GM18909 (cell line): ENCODE measurements at regions not wholly inside any gene's neighbourhood (a gene's known extent, or its start where the extent isn't known, plus 50 kb on each side); places are given as distances from the start of the nearest gene placed in this dataset.
"Not testable (repeated sequence)": the region's sequence is repeated elsewhere in the genome, so short reads cannot be mapped to it uniquely, and the experiment has no call there.

ENCODE experiments used
- ATAC-seq: cut with Tn5 transposase; IDR thresholded peaks from one replicate; pipeline ENCODE4 v1.9.1; 2021; ENCODE audit warnings: mild to moderate bottlenecking; ENCODE audit not compliant: unreplicated experiment, poor library complexity

- no peak for ATAC-seq
Observed at GRCh38 chr4:34953145-34953799, 1291.0 kb downstream of the ARAP2 start.

GRCh38 chr4:34964613-34965012, 1279.7 kb downstream of the ARAP2 start:
- ATAC-seq = no peak

- no peak for ATAC-seq
Observed at GRCh38 chr4:34972189-34972588, 1272.1 kb downstream of the ARAP2 start.

- no peak for ATAC-seq
Observed at GRCh38 chr4:34973650-34974312, 1270.5 kb downstream of the ARAP2 start.

- ATAC-seq = no peak
Observed at GRCh38 chr4:34974313-34974680, 1270.0 kb downstream of the ARAP2 start.

- ATAC-seq = not testable (repeated sequence)
Observed at GRCh38 chr4:35021222-35021621, 1223.1 kb downstream of the ARAP2 start.

GRCh38 chr4:35025152-35025834, 1219.0 kb downstream of the ARAP2 start:
- ATAC-seq = no peak

- ATAC-seq = no peak
Observed at GRCh38 chr4:35038079-35038805, 1206.1 kb downstream of the ARAP2 start.

- no peak for ATAC-seq
Observed at GRCh38 chr4:35038845-35039244, 1205.5 kb downstream of the ARAP2 start.

- ATAC-seq = no peak
Observed at GRCh38 chr4:35052546-35052945, 1191.8 kb downstream of the ARAP2 start.

GRCh38 chr4:35063031-35063570, 1181.2 kb downstream of the ARAP2 start:
- no peak for ATAC-seq

- ATAC-seq = no peak
Observed at GRCh38 chr4:35066406-35066805, 1177.9 kb downstream of the ARAP2 start.

- no peak for ATAC-seq
Observed at GRCh38 chr4:35080799-35081198, 1163.5 kb downstream of the ARAP2 start.

- ATAC-seq = no peak
Observed at GRCh38 chr4:35087218-35087617, 1157.1 kb downstream of the ARAP2 start.

GRCh38 chr4:35100932-35101331, 1143.4 kb downstream of the ARAP2 start:
- ATAC-seq = no peak

GRCh38 chr4:35102066-35102465, 1142.2 kb downstream of the ARAP2 start:
- no peak for ATAC-seq

GRCh38 chr4:35105486-35105885, 1138.8 kb downstream of the ARAP2 start:
- no peak for ATAC-seq

GRCh38 chr4:35106091-35106734, 1138.1 kb downstream of the ARAP2 start:
- ATAC-seq = no peak

- ATAC-seq = no peak
Observed at GRCh38 chr4:35124106-35124505, 1120.2 kb downstream of the ARAP2 start.

GRCh38 chr4:35125995-35126712, 1118.2 kb downstream of the ARAP2 start:
- ATAC-seq = no peak
